Activated naive CD4-positive, alpha-beta T cell treated with anti-CD3 and anti-CD28 coated beads, Interleukin-2, amount 10 ng/mL, durations not matched to agents 7 days and 5 days (primary cell): ENCODE measurements at regions not wholly inside any gene's neighbourhood (a gene's known extent, or its start where the extent isn't known, plus 50 kb on each side); places are given as distances from the start of the nearest gene placed in this dataset.

Experiments used
- CTCF ChIA-PET: fragments of 350-600 bp; sonication (Branson Sonifier 250); formaldehyde crosslinking; loops from one replicate; lab custom pipeline; 2021; ENCODE audit warnings: antibody characterized with exemption; lab: Charles Lee
- DNase-seq: peaks from one replicate; pipeline ENCODE4 v3.0.0-alpha.2; 2020
- H3K27ac Mint-ChIP-seq: one replicate; pipeline ENCODE4 v1.8.0; 2021; ENCODE audit warnings: mild to moderate bottlenecking, moderate library complexity, mixed read lengths
- H3K27me3 Mint-ChIP-seq: one replicate; pipeline ENCODE4 v1.8.0; 2021; ENCODE audit warnings: mild to moderate bottlenecking, mixed read lengths
- H3K36me3 Mint-ChIP-seq: one replicate; pipeline ENCODE4 v1.8.0; 2021; ENCODE audit warnings: mixed read lengths
- H3K4me1 Mint-ChIP-seq: one replicate; pipeline ENCODE4 v1.8.0; 2021; ENCODE audit warnings: mixed read lengths
- H3K4me3 Mint-ChIP-seq: one replicate; pipeline ENCODE4 v1.8.0; 2021; ENCODE audit warnings: mild to moderate bottlenecking, moderate library complexity, mixed read lengths
- H3K9me3 Mint-ChIP-seq: one replicate; pipeline ENCODE4 v1.8.0; 2021; ENCODE audit warnings: mixed read lengths

- Mint-ChIP-seq H3K9me3 (no peaks in the 10 kb centered on the region), H3K27me3 (peaks cover 4% of the 10 kb centered on the region), H3K4me1 (no peaks in the 10 kb centered on the region), H3K36me3 (no peaks in the 10 kb centered on the region), H3K4me3 (no peak overlapping the region), H3K27ac (no peak overlapping the region)
- CTCF ChIA-PET, result no interaction called here
- DNase-seq, result no peak
Measured at GRCh38 chr5:143952809-143953208, 140.8 kb downstream of the HMHB1 start.

- H3K27ac Mint-ChIP-seq, result no peak overlapping the region
- CTCF ChIA-PET, result no interaction called here
Measured at GRCh38 chr5:143953851-143954250, 141.9 kb downstream of the HMHB1 start.

GRCh38 chr5:143955141-143955540 is 143.2 kb downstream of the HMHB1 start:
- CTCF ChIA-PET, result no interaction called here
- no peak for DNase-seq
- Mint-ChIP-seq H3K4me3 (no peak overlapping the region), H3K27me3 (peaks cover 4% of the 10 kb centered on the region), H3K27ac (no peak overlapping the region), H3K9me3 (no peaks in the 10 kb centered on the region), H3K4me1 (no peaks in the 10 kb centered on the region), H3K36me3 (no peaks in the 10 kb centered on the region)

More at GRCh38 chr5:143953851-143954250, 141.9 kb downstream of the HMHB1 start:
- Mint-ChIP-seq H3K9me3 (no peaks in the 10 kb centered on the region), H3K4me3 (no peak overlapping the region), H3K36me3 (no peaks in the 10 kb centered on the region), H3K4me1 (no peaks in the 10 kb centered on the region), H3K27me3 (peaks cover 4% of the 10 kb centered on the region)
- no peak for DNase-seq

- DNase-seq, result no peak
- Mint-ChIP-seq H3K27me3 (peaks cover 4% of the 10 kb centered on the region), H3K36me3 (no peaks in the 10 kb centered on the region), H3K9me3 (no peaks in the 10 kb centered on the region), H3K4me3 (no peak overlapping the region), H3K4me1 (no peaks in the 10 kb centered on the region), H3K27ac (no peak overlapping the region)
- CTCF ChIA-PET, result interaction anchor here (0.7 to 1.5 kb wide), 2 partner anchors 925 to 955 kb away, joined by 3 to 4 read pairs; no protein-coding TSS in a partner anchor
Measured at GRCh38 chr5:143957455-143957854, 145.5 kb downstream of the HMHB1 start.

GRCh38 chr5:143962201-143962600 is 150.2 kb downstream of the HMHB1 start:
- DNase-seq, result no peak
- CTCF ChIA-PET, result no interaction called here
- Mint-ChIP-seq H3K27me3 (peaks cover under 1% of the 10 kb centered on the region), H3K9me3 (no peaks in the 10 kb centered on the region), H3K27ac (no peak overlapping the region), H3K4me1 (no peaks in the 10 kb centered on the region), H3K4me3 (no peak overlapping the region), H3K36me3 (no peaks in the 10 kb centered on the region)

- no peaks in the 10 kb centered on the region for H3K4me1 Mint-ChIP-seq
- no peak overlapping the region for H3K27ac Mint-ChIP-seq
- H3K4me3 Mint-ChIP-seq, result no peak overlapping the region
- no peaks in the 10 kb centered on the region for H3K9me3 Mint-ChIP-seq
- H3K27me3 Mint-ChIP-seq, result no peaks in the 10 kb centered on the region
- CTCF ChIA-PET, result interaction anchor here (1.1 to 1.5 kb wide), 2 partner anchors 65 to 140 kb away, joined by 4 to 5 read pairs; no protein-coding TSS in a partner anchor
- H3K36me3 Mint-ChIP-seq, result no peaks in the 10 kb centered on the region
- DNase-seq, result no peak
Measured at GRCh38 chr5:143964919-143965318, 153.0 kb downstream of the HMHB1 start.

GRCh38 chr5:143966280-143966679 is 154.3 kb downstream of the HMHB1 start:
- Mint-ChIP-seq H3K36me3 (no peaks in the 10 kb centered on the region), H3K27me3 (peaks cover 3% of the 10 kb centered on the region), H3K4me1 (no peaks in the 10 kb centered on the region), H3K27ac (no peak overlapping the region), H3K9me3 (no peaks in the 10 kb centered on the region), H3K4me3 (no peak overlapping the region)
- CTCF ChIA-PET, result no interaction called here
- DNase-seq, result no peak

GRCh38 chr5:143968071-143968878 is 156.3 kb downstream of the HMHB1 start:
- CTCF ChIA-PET, result interaction anchor here (0.6 to 1.7 kb wide), 16 partner anchors 28 to 1080 kb away, joined by 3 to 9 read pairs (median 3); no protein-coding TSS in a partner anchor
- Mint-ChIP-seq H3K27ac (no peak overlapping the region), H3K27me3 (peaks cover 14% of the 10 kb centered on the region), H3K9me3 (no peaks in the 10 kb centered on the region), H3K4me1 (no peaks in the 10 kb centered on the region), H3K36me3 (no peaks in the 10 kb centered on the region), H3K4me3 (no peak overlapping the region)
- no peak for DNase-seq

GRCh38 chr5:143970159-143970558 is 158.2 kb downstream of the HMHB1 start:
- H3K27ac Mint-ChIP-seq, result no peak overlapping the region
- peaks cover 17% of the 10 kb centered on the region for H3K27me3 Mint-ChIP-seq
- no peak overlapping the region for H3K4me3 Mint-ChIP-seq
- DNase-seq, result no peak
- H3K4me1 Mint-ChIP-seq, result no peaks in the 10 kb centered on the region
- H3K36me3 Mint-ChIP-seq, result no peaks in the 10 kb centered on the region
- CTCF ChIA-PET, result interaction anchor here (2.3 kb wide), 1 partner anchor 146 kb away, joined by 8 read pairs; no protein-coding TSS in a partner anchor
- no peaks in the 10 kb centered on the region for H3K9me3 Mint-ChIP-seq

- Mint-ChIP-seq H3K36me3 (no peaks in the 10 kb centered on the region), H3K4me3 (no peak overlapping the region), H3K4me1 (no peaks in the 10 kb centered on the region), H3K27ac (no peak overlapping the region), H3K9me3 (no peaks in the 10 kb centered on the region), H3K27me3 (peaks cover 17% of the 10 kb centered on the region)
- CTCF ChIA-PET, result no interaction called here
- no peak for DNase-seq
Measured at GRCh38 chr5:143972068-143972467, 160.1 kb downstream of the HMHB1 start.

- no peak overlapping the region for H3K27ac Mint-ChIP-seq
Measured at GRCh38 chr5:143976055-143976454, 164.1 kb downstream of the HMHB1 start.

GRCh38 chr5:143977891-143978461 is 166.0 kb downstream of the HMHB1 start:
- no peaks in the 10 kb centered on the region for H3K4me1 Mint-ChIP-seq
- DNase-seq, result no peak
- H3K36me3 Mint-ChIP-seq, result no peaks in the 10 kb centered on the region
- no peak overlapping the region for H3K4me3 Mint-ChIP-seq
- CTCF ChIA-PET, result no interaction called here
- H3K9me3 Mint-ChIP-seq, result no peaks in the 10 kb centered on the region
- peaks cover 6% of the 10 kb centered on the region for H3K27me3 Mint-ChIP-seq
- H3K27ac Mint-ChIP-seq, result no peak overlapping the region

More at GRCh38 chr5:143976055-143976454, 164.1 kb downstream of the HMHB1 start:
- Mint-ChIP-seq H3K9me3 (no peaks in the 10 kb centered on the region), H3K4me3 (no peak overlapping the region), H3K4me1 (no peaks in the 10 kb centered on the region), H3K36me3 (no peaks in the 10 kb centered on the region), H3K27me3 (peaks cover 17% of the 10 kb centered on the region)
- CTCF ChIA-PET, result no interaction called here
- DNase-seq, result no peak

- no peak for DNase-seq
- Mint-ChIP-seq H3K27ac (no peak overlapping the region), H3K4me1 (no peaks in the 10 kb centered on the region), H3K4me3 (no peak overlapping the region), H3K27me3 (no peaks in the 10 kb centered on the region), H3K9me3 (no peaks in the 10 kb centered on the region), H3K36me3 (no peaks in the 10 kb centered on the region)
- CTCF ChIA-PET, result no interaction called here
Measured at GRCh38 chr5:143979044-143979690, 167.2 kb downstream of the HMHB1 start.

- no peak for DNase-seq
- no peak overlapping the region for H3K4me3 Mint-ChIP-seq
- no peaks in the 10 kb centered on the region for H3K27me3 Mint-ChIP-seq
- no peaks in the 10 kb centered on the region for H3K4me1 Mint-ChIP-seq
- no peaks in the 10 kb centered on the region for H3K36me3 Mint-ChIP-seq
- CTCF ChIA-PET, result interaction anchor here (0.6 kb wide), 1 partner anchor 58 kb away, joined by 3 read pairs; no protein-coding TSS in a partner anchor
- no peak overlapping the region for H3K27ac Mint-ChIP-seq
- H3K9me3 Mint-ChIP-seq, result no peaks in the 10 kb centered on the region
Measured at GRCh38 chr5:143980506-143980905, 168.5 kb downstream of the HMHB1 start.
